22Rv1 (cell line): ENCODE measurements at regions not wholly inside any gene's neighbourhood (a gene's known extent, or its start where the extent isn't known, plus 50 kb on each side); places are given as distances from the start of the nearest gene placed in this dataset.

Experiments
- H3K27ac ChIP-seq: fragments of 450-650 bp; 2 replicates; pipeline ENCODE4 v1.5.1; 2017
- ZFX ChIP-seq: fragments of 450-650 bp; IDR thresholded peaks from 2 replicates; pipeline ENCODE4 v1.6.1; 2017; ENCODE audit warnings: antibody characterized with exemption, borderline replicate concordance
- TF ChIP-seq, protein P1 (sequence below): fragments of 450-650 bp; IDR thresholded peaks from 2 replicates; pipeline ENCODE4 v1.5.1; 2017; ENCODE audit warnings: mild to moderate bottlenecking

DNA sequence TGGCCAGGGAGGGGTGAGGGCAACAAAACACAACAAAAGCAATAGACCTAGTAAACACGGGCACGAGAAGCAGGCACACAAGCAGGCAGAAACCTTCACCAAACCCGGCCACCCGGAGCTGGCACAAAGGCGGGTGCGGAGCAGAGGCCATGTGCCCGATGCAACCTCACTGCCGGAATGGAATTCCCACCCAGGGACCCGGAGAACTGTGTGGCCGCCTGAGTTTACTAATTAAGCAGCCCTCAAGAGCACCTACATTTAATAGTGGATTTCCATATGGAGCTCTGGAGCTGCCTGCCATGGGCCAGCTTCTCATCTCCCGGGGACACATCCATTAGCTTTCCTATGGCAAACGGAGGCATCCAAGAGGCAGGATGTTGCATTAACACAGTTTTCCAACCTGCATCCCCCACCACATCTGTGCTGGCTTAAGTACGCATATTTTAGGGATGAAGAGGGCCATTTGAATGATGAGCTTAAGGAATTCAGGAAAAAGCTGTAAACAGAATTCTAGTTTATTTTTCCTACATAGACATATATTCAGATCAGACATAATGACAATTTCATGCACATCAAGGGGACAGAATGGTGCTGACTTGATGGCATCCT is 104.5 kb upstream of the SMIM21 start:
- TF ChIP-seq ZFX = no peak
- TF ChIP-seq, protein P1, sequence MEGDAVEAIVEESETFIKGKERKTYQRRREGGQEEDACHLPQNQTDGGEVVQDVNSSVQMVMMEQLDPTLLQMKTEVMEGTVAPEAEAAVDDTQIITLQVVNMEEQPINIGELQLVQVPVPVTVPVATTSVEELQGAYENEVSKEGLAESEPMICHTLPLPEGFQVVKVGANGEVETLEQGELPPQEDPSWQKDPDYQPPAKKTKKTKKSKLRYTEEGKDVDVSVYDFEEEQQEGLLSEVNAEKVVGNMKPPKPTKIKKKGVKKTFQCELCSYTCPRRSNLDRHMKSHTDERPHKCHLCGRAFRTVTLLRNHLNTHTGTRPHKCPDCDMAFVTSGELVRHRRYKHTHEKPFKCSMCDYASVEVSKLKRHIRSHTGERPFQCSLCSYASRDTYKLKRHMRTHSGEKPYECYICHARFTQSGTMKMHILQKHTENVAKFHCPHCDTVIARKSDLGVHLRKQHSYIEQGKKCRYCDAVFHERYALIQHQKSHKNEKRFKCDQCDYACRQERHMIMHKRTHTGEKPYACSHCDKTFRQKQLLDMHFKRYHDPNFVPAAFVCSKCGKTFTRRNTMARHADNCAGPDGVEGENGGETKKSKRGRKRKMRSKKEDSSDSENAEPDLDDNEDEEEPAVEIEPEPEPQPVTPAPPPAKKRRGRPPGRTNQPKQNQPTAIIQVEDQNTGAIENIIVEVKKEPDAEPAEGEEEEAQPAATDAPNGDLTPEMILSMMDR = no peak
- no peak overlapping the region for H3K27ac ChIP-seq

DNA sequence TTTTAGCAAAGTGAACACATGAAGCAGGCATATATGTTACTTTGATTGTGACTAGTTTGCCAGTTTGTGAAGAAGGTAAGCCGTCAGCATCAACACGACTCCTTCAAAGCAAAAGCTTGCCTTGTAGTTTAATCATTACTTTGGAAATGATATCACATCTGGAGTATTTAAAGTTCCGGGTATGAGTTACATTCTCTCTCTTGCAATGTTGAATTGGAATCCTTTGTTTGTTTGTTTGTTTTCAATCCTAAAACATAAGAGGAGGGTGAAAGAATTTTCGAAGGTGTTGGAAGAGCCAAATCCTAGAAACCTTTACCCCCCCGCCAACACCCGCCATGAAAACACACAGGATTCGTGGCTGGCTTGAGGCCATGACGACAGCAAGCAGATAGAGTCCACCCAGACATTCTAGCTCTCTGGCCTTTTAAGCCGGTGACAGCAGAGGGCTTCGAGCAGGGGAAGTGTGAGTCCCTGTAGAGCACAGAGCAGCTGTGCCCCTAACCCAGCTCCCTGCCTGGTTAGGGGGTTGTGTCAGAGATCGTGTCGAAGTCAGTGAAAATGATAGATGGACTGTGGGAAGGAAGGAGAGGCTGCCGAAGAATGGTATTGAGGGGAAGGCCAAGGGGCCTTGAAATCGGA is 103.8 kb upstream of the SMIM21 start:
- TF ChIP-seq ZFX = no peak
- TF ChIP-seq, protein P1 = no peak
- H3K27ac ChIP-seq = no peak overlapping the region

DNA sequence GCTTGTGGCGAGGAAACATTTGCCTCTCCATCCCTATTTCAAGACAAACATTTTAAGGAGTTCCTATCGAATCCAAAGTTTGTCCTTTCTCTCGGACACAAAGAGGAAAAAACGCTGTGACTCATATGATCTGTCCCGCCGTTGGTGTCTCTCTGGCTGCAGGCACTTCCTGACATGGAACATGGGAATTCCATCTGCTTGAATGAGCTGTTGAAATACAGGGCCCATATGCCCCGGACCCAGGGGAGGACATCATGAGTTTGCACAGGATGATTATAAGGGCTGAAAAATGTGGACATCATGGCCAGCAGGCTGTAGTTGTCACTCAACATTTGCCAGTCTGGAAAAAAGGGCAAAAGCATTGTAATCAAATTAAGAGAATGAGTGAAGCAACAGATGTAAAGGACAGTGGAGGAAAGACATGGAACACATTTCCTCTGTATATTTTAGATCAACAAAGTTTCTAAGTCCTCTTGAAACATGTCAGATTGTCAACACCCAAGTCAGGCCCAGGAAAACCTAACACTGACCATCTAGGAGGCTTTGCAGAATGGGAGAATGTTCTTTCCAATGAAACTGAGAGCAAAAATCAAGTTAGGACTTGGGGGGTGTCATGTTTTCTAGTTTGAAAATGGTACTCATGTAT is 103.2 kb upstream of the SMIM21 start:
- no peak for TF ChIP-seq ZFX
- TF ChIP-seq, protein P1 = no peak
- no peak overlapping the region for H3K27ac ChIP-seq

DNA sequence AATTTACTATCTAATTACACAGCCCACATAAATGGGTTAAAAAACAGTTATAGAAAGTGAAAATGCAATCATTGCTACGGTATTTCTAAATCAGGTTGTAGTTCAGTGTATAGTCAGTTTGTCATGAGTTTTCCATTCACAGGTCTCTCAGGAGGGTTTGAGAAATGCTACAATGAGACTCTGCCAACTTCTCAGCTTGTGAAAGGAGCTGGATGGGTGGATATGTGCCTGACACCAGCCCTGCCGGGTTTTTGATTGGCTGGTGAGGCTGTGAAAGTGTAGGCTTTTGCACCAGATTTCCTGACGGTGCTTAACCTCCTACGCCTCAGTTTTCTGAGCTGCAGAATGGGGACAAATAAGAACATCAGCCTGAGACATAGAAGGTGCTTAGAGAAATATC is 102.6 kb upstream of the SMIM21 start:
- no peak overlapping the region for H3K27ac ChIP-seq
- TF ChIP-seq, protein P1 = no peak
- TF ChIP-seq ZFX = no peak

DNA sequence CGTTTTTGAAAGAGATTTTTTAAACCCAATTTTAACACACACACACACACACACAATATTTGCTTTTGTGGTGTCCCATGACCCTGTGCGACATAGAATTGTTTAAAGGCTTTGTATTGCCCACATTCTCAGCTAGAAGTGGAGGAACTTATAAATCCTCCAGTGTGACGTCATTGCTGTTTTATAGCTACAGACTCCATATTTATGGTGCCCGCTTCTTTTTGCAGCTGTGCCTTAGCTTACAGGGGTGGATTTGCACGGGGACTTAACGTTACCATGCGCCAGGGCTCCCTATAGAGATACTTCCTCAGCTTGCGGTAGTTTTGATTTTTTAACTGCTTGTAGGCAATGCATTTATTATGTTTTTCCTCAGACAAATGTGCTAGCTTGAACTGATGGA is 101.9 kb upstream of the SMIM21 start:
- TF ChIP-seq, protein P1 = no peak
- no peak for TF ChIP-seq ZFX
- no peak overlapping the region for H3K27ac ChIP-seq

DNA sequence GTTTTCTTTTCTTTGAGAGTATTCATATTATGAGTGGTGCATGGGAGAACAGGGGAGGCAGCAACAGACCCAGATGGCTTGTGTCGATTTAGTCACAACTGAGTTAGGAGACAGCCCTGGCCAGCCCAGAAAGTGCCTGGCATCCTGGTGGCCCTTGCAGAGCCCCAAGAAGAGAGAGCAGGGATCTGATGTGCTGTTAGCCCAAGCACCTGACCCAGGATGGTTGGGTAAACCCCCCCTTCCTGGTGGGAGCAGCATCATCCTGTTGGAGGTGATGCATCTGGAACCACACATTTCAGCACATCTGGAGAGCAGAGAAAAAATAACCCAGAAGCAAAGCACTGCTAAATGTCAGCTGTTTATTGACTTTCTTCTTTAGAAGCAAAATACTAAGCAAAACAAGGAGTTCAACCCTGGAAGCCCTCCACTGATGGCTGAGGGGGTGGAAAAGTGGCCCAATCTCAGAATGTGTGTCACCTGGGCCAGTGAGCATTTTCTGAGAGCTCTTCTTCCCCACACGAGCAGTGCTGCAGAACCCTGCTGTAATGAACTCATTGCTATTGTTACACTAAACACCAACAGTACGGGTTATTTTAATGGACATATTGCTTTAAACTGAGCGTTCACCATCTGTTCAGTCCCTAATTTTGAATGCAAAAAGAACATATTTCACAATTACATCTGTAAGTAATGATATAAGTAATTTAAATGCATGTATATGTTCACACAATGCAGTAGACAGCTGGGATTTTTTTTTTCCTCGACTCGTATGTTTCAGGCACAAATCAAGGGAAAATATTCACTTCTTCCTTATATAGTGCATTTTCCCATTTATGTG is 100.6 kb upstream of the SMIM21 start:
- no peak overlapping the region for H3K27ac ChIP-seq
- TF ChIP-seq, protein P1 = no peak
- no peak for TF ChIP-seq ZFX
